GM23338 (cell line): ENCODE measurements at regions not wholly inside any gene's neighbourhood (a gene's known extent, or its start where the extent isn't known, plus 50 kb on each side); places are given as distances from the start of the nearest gene placed in this dataset.
"Not testable (repeated sequence)": the region's sequence is repeated elsewhere in the genome, so short reads cannot be mapped to it uniquely, and the experiment has no call there.

Experiments used
- ATAC-seq: fragments of 200-7000 bp; cut with Tn5 transposase; 3 replicates; pipeline ENCODE4 v1.9.1; 2020
- DNase-seq: peaks from one replicate; pipeline ENCODE4 v3.0.0-alpha.2; 2015; ENCODE audit warnings: low spot score
- H2AFZ ChIP-seq: fragments of 200-600 bp; sonication (generic); 2 replicates; pipeline ENCODE4 v1.8.0; 2016; ENCODE audit warnings: antibody characterized with exemption, mild to moderate bottlenecking, moderate library complexity
- H3F3A ChIP-seq: fragments of 200-600 bp; sonication (generic); replicated peaks from 2 replicates; pipeline ENCODE4 v1.8.0; 2017; ENCODE audit warnings: antibody characterized with exemption, mixed run types, low read depth
- H3K27ac ChIP-seq: fragments of 200-600 bp; sonication (generic); 2 replicates; pipeline ENCODE4 v1.6.1; 2016; ENCODE audit warnings: low read depth
- H3K27me3 ChIP-seq: fragments of 200-600 bp; sonication (generic); 2 replicates; pipeline ENCODE4 v1.8.0; 2016; ENCODE audit warnings: mild to moderate bottlenecking, mixed run types, moderate library complexity; ENCODE audit not compliant: insufficient read depth
- H3K36me3 ChIP-seq: fragments of 200-600 bp; sonication (generic); 2 replicates; pipeline ENCODE4 v1.8.0; 2016; ENCODE audit warnings: mild to moderate bottlenecking; ENCODE audit not compliant: insufficient read depth
- H3K4me1 ChIP-seq: fragments of 200-600 bp; sonication (generic); 2 replicates; pipeline ENCODE4 v1.8.0; 2016; ENCODE audit warnings: mild to moderate bottlenecking, moderate library complexity; ENCODE audit not compliant: insufficient read depth
- H3K4me2 ChIP-seq: fragments of 200-600 bp; sonication (generic); 2 replicates; pipeline ENCODE4 v1.7.1; 2017; ENCODE audit warnings: mixed run types
- H3K4me3 ChIP-seq: fragments of 200-600 bp; sonication (generic); 2 replicates; pipeline ENCODE4 v1.6.1; 2016; ENCODE audit warnings: mixed run types
- H3K79me2 ChIP-seq: fragments of 200-600 bp; sonication (generic); replicated peaks from 2 replicates; pipeline ENCODE4 v1.8.0; 2017; ENCODE audit warnings: mild to moderate bottlenecking; ENCODE audit not compliant: insufficient read depth
- H3K9me2 ChIP-seq: fragments of 200-600 bp; sonication (generic); 2 replicates; pipeline ENCODE4 v1.8.0; 2017; ENCODE audit not compliant: insufficient read depth
- H4K20me1 ChIP-seq: fragments of 200-600 bp; sonication (generic); replicated peaks from 2 replicates; pipeline ENCODE4 v1.8.0; 2017; ENCODE audit warnings: mild to moderate bottlenecking; ENCODE audit not compliant: insufficient read depth
- H3K27ac Mint-ChIP-seq: 2 replicates; pipeline ENCODE4 v1.8.0; 2020; ENCODE audit warnings: inconsistent platforms, mild to moderate bottlenecking, moderate library complexity, mixed read lengths
- H3K27me3 Mint-ChIP-seq: 3 replicates; pipeline ENCODE4 v1.8.0; 2022; ENCODE audit warnings: low read depth, mild to moderate bottlenecking, moderate library complexity, mixed read lengths, inconsistent platforms; ENCODE audit not compliant: insufficient read depth, poor library complexity
- H3K36me3 Mint-ChIP-seq: 3 replicates; pipeline ENCODE4 v1.8.0; 2021; ENCODE audit warnings: low read depth, mild to moderate bottlenecking, inconsistent platforms, moderate library complexity, mixed read lengths
- H3K4me1 Mint-ChIP-seq: 3 replicates; pipeline ENCODE4 v1.8.0; 2020; ENCODE audit warnings: mild to moderate bottlenecking, inconsistent platforms, mixed read lengths
- H3K4me3 Mint-ChIP-seq: 3 replicates; pipeline ENCODE4 v1.8.0; 2021; ENCODE audit warnings: moderate library complexity, mild to moderate bottlenecking, inconsistent platforms, mixed read lengths
- H3K9me3 Mint-ChIP-seq: 3 replicates; pipeline ENCODE4 v1.8.0; 2020; ENCODE audit warnings: moderate library complexity, mild to moderate bottlenecking, inconsistent platforms, mixed read lengths
- CREB1 ChIP-seq: fragments of 250-450 bp; sonication (Bioruptor Pico); IDR thresholded peaks from 2 replicates; pipeline ENCODE4 v1.5.0; 2020; ENCODE audit warnings: low read depth, mild to moderate bottlenecking, moderate library complexity
- EZH2phosphoT487 ChIP-seq: fragments of 200-600 bp; sonication (generic); IDR thresholded peaks from one replicate; pipeline ENCODE4 v1.8.1; 2018; ENCODE audit warnings: antibody characterized with exemption; ENCODE audit not compliant: unreplicated experiment
- NANOG ChIP-seq: IDR thresholded peaks from 2 replicates; pipeline ENCODE4 v1.6.1; 2016; ENCODE audit warnings: antibody characterized with exemption, borderline replicate concordance
- ZNF331 ChIP-seq: fragments of 250-450 bp; sonication (Bioruptor Pico); IDR thresholded peaks from 2 replicates; pipeline ENCODE4 v1.5.0; 2020; ENCODE audit warnings: low read depth, mild to moderate bottlenecking, moderate library complexity
- TF ChIP-seq, protein P1 (sequence below), 2 experiments: fragments of 200-600 bp in 1 of 2; sonication (generic) in 1 of 2; conservative IDR thresholded peaks; 2 replicates each; pipeline versions ENCODE4 v1.5.1 to v1.6.1; 2016 to 2017; ENCODE audit warnings: antibody characterized with exemption in 2 of 2, low read depth in 2 of 2, mild to moderate bottlenecking in 2 of 2, moderate library complexity in 1 of 2

DNA sequence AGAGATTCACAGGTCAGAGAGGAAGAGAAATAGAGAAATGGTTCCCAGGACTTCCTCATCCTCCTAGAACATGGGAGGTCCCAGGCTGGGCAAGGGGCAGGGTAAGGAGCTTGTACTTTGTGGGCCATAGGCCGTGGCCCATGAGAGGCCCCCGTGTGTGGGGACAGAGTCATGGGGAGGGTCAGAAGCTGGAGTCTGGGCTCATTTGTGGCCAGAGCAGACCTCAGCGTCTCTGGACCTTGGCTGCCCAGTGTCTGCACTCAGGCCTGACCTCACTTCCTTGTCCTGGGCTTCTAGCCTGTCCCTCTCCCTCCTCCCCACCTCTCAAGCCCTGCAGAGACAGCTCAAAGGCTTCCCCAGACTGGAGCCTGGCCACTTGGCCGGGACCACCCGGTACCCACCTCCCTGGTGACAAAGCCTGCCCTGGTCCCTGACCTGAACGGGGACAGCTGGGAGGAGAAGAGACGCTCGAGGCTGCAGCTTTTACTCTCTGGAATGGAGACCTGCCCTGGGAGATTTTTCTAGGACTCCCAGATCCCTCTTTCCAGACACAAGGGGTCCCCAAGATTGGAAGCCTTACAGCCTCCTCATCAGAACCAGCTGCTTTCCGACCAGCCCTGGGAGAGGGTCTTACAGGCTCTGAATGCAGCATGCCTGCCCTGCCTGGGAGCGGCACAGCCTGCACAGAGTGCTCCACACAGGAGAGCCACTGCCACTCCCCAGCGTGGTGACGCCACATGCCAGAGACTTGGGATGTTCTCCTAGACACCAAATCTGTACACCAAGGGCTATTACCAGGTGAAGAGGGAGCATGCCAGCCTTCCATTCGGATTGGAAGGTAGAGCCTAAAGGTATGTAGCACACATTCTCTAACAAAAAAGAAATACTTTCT, 569.0 kb upstream of the B3GAT1 start:
- Histone ChIP-seq H3F3A (no peaks in the 10 kb centered on the region), H3K27ac (no peak overlapping the region), H3K4me3 (no peak overlapping the region), H3K27me3 (no peaks in the 10 kb centered on the region), H3K9me2 (no peaks in the 10 kb centered on the region), H3K4me2 (no peak overlapping the region), H3K36me3 (no peaks in the 10 kb centered on the region), H3K4me1 (peaks cover 10% of the 10 kb centered on the region), H3K79me2 (no peaks in the 10 kb centered on the region), H4K20me1 (no peaks in the 10 kb centered on the region), H2AFZ (no peak overlapping the region)
- ATAC-seq (peak; percentile 27; the same call in 2 of the 3 replicates), DNase-seq (no peak)
- H3K4me1 Mint-ChIP-seq: peaks cover 20% of the 10 kb centered on the region
- no peak for TF ChIP-seq EZH2phosphoT487
- TF ChIP-seq ZNF331: no peak
- no peak for TF ChIP-seq CREB1 (CRISPR knock-in tag)
- H3K36me3 Mint-ChIP-seq: no peaks in the 10 kb centered on the region; the same call in 2 of the 3 replicates
- H3K27ac Mint-ChIP-seq: no peak overlapping the region
- no peaks in the 10 kb centered on the region for H3K9me3 Mint-ChIP-seq
- no peak overlapping the region for H3K4me3 Mint-ChIP-seq
- no peaks in the 10 kb centered on the region for H3K27me3 Mint-ChIP-seq

DNA sequence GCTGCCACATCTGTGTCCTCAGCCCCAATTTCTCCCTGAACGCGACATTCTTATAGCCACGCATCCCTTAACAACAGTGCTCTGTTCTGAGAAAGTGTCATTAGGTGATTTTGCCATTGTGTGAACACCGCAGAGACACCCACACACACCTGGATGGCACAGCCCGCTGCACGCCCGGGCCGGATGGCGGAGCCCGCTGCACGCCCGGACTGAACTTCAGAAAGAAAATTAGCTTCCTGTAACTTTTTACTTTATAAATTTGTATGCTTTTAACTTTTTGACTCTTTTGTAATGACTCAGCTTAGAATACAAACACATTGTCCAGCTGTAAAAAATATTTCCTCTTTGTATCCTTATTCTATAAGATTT, 567.0 kb upstream of the B3GAT1 start:
- not testable (repeated sequence) for H3K36me3 ChIP-seq, H3K9me2 ChIP-seq, H3K27me3 Mint-ChIP-seq, H3K4me3 Mint-ChIP-seq, H3K79me2 ChIP-seq, H3K36me3 Mint-ChIP-seq, H3K27ac ChIP-seq, DNase-seq, H3K4me1 ChIP-seq, H3K27me3 ChIP-seq, H3K4me3 ChIP-seq, H2AFZ ChIP-seq, H3K4me2 ChIP-seq, H3K27ac Mint-ChIP-seq, ATAC-seq, H3F3A ChIP-seq, H3K9me3 Mint-ChIP-seq, H4K20me1 ChIP-seq
- peaks cover 20% of the 10 kb centered on the region for H3K4me1 Mint-ChIP-seq

DNA sequence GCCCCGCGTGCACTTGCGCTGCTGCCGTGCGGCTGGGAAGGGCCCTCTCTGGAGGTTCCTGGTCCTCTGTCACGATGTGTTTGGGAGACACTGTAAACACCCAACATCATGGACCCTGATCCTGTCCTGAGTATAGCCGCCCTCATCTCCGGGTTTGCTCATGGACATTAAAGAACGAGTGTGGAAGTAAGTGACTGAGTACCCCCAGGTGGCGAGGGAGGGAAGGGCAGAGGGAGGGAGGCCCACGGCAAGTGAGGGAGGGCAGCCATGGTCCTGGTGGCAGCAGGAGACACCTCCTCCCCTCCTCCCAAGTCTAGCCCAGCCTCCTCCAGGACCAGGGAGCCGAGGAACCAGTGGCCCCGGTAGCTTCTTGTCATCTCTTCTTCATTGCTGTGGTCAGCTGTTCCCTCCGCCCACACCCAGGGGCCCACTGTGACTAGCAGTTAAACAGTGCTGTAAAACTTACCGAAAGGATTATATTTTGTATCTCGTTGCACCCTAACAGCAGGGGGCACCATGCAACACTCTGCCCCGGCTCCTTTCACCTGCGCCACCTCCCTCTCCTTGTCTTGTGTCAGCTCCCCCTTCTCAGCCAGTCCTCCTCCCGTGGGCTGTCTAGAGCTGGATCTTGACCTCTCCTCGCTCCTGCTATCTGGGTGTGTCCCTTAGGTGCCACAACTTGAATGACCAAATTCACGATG, 566.5 kb upstream of the B3GAT1 start:
- ATAC-seq (peak; percentile 69), DNase-seq (peak; percentile 39)
- H3K4me1 Mint-ChIP-seq: peaks cover 20% of the 10 kb centered on the region
- Histone ChIP-seq H3K27me3 (no peaks in the 10 kb centered on the region), H3K36me3 (no peaks in the 10 kb centered on the region), H3K4me3 (no peak overlapping the region), H3K9me2 (no peaks in the 10 kb centered on the region), H3K4me2 (no peak overlapping the region), H3K79me2 (no peaks in the 10 kb centered on the region), H3K27ac (no peak overlapping the region), H3F3A (no peaks in the 10 kb centered on the region), H4K20me1 (no peaks in the 10 kb centered on the region), H3K4me1 (peaks cover 10% of the 10 kb centered on the region), H2AFZ (no peak overlapping the region)
- H3K4me3 Mint-ChIP-seq: no peak overlapping the region
- no peaks in the 10 kb centered on the region; the same call in 2 of the 3 replicates for H3K36me3 Mint-ChIP-seq
- no peaks in the 10 kb centered on the region for H3K27me3 Mint-ChIP-seq
- no peak overlapping the region for H3K27ac Mint-ChIP-seq
- H3K9me3 Mint-ChIP-seq: no peaks in the 10 kb centered on the region
- TF ChIP-seq NANOG: no peak
- TF ChIP-seq, protein P1, sequence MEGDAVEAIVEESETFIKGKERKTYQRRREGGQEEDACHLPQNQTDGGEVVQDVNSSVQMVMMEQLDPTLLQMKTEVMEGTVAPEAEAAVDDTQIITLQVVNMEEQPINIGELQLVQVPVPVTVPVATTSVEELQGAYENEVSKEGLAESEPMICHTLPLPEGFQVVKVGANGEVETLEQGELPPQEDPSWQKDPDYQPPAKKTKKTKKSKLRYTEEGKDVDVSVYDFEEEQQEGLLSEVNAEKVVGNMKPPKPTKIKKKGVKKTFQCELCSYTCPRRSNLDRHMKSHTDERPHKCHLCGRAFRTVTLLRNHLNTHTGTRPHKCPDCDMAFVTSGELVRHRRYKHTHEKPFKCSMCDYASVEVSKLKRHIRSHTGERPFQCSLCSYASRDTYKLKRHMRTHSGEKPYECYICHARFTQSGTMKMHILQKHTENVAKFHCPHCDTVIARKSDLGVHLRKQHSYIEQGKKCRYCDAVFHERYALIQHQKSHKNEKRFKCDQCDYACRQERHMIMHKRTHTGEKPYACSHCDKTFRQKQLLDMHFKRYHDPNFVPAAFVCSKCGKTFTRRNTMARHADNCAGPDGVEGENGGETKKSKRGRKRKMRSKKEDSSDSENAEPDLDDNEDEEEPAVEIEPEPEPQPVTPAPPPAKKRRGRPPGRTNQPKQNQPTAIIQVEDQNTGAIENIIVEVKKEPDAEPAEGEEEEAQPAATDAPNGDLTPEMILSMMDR (conservative IDR thresholded peaks at IDR 0.05; ENCODE audit: low read depth in 2 of 2): peak; percentile 18 to 57; a peak in 3 of 4 replicates
